BJ (cell line): ENCODE measurements at regions not wholly inside any gene's neighbourhood (a gene's known extent, or its start where the extent isn't known, plus 50 kb on each side); places are given as distances from the start of the nearest gene placed in this dataset.
A peak's percentile ranks its signal among the peaks of the same experiment; 100 is the strongest.

Source experiments
- CTCF ChIA-PET: fragments of 350-600 bp; formaldehyde crosslinking; extraction: SDS; loops from one replicate; lab custom pipeline; 2021; ENCODE audit warnings: antibody characterized with exemption, inconsistent platforms; lab: Yijun Ruan, JAX
- POLR2A ChIA-PET: fragments of 300-600 bp; sonication (Branson Sonifier 250); formaldehyde crosslinking; extraction: SDS; loops from one replicate; lab custom pipeline; 2021; ENCODE audit warnings: antibody characterized with exemption; lab: Charles Lee
- DNase-seq: peaks from one replicate; pipeline ENCODE4 v3.0.0-alpha.2; 2011; ENCODE audit warnings: low read depth
- H3K27me3 ChIP-seq: 2 replicates; pipeline ENCODE4 v1.6.0; 2011; ENCODE audit warnings: low read length; ENCODE audit not compliant: control insufficient read depth, insufficient read depth
- H3K36me3 ChIP-seq: 2 replicates; pipeline ENCODE4 v1.5.1; 2011; ENCODE audit warnings: low read length; ENCODE audit not compliant: control insufficient read depth, insufficient read depth
- H3K4me3 ChIP-seq: 2 replicates; pipeline ENCODE4 v1.5.1; 2011; ENCODE audit warnings: low read depth, mild to moderate bottlenecking, control low read depth, low read length
- TF ChIP-seq, protein P1 (sequence below): IDR thresholded peaks from 2 replicates; pipeline ENCODE4 v1.5.1; 2011; ENCODE audit warnings: low read depth, mild to moderate bottlenecking, control low read depth, inconsistent platforms, low read length, moderate library complexity; ENCODE audit not compliant: insufficient read depth

DNA sequence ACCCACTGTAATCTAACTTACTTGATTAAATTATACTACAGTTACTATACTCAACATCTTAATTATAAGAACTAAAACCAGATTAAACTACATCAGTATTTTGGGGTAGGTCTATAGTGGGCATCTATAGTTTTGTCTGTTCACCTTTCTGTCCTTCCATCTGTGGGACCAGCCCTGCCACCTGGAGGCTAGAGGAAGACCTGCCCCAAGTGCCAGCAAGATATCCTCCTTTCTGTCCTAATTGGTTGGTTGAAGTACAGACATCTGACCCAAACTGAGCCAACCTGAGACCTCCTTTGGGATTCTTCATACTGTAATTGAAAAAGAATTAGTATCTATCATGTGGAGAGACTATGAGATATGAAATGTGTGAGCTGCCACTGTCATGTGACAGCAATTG, 172.2 kb upstream of the TLL1 start:
- DNase-seq = no peak
- TF ChIP-seq, protein P1, sequence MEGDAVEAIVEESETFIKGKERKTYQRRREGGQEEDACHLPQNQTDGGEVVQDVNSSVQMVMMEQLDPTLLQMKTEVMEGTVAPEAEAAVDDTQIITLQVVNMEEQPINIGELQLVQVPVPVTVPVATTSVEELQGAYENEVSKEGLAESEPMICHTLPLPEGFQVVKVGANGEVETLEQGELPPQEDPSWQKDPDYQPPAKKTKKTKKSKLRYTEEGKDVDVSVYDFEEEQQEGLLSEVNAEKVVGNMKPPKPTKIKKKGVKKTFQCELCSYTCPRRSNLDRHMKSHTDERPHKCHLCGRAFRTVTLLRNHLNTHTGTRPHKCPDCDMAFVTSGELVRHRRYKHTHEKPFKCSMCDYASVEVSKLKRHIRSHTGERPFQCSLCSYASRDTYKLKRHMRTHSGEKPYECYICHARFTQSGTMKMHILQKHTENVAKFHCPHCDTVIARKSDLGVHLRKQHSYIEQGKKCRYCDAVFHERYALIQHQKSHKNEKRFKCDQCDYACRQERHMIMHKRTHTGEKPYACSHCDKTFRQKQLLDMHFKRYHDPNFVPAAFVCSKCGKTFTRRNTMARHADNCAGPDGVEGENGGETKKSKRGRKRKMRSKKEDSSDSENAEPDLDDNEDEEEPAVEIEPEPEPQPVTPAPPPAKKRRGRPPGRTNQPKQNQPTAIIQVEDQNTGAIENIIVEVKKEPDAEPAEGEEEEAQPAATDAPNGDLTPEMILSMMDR = peak; percentile 5; the same call in 1 of the 2 replicates
- ChIA-PET POLR2A (no interaction called here), CTCF (no interaction called here)
- Histone ChIP-seq H3K4me3 (no peak overlapping the region), H3K36me3 (no peaks in the 10 kb centered on the region), H3K27me3 (no peaks in the 10 kb centered on the region)

DNA sequence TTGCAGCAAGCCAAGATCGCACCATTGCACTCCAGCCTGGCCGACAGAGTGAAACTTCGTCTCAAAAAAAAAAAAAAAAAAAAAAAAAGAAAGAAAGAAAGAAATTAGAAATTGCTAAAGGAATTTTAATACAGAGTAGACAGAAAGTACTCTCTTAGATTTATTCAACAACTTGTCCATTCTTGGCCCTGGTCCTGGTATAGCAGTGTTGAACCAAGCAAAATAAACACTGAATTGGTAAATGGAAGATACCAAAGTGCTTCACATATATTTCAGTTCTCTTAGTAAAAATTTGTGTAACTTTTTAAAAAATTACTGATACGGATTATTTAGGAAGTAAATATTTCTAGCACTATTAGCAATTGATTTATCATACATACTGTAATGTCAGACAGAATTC, 165.9 kb upstream of the TLL1 start:
- TF ChIP-seq, protein P1 = no peak
- DNase-seq = no peak
- ChIA-PET POLR2A (no interaction called here), CTCF (interaction anchor here (1.0 kb wide), 1 partner anchor 10 kb away, joined by 4 read pairs; no protein-coding TSS in a partner anchor)
- Histone ChIP-seq H3K27me3 (no peaks in the 10 kb centered on the region), H3K36me3 (no peaks in the 10 kb centered on the region), H3K4me3 (no peak overlapping the region)

DNA sequence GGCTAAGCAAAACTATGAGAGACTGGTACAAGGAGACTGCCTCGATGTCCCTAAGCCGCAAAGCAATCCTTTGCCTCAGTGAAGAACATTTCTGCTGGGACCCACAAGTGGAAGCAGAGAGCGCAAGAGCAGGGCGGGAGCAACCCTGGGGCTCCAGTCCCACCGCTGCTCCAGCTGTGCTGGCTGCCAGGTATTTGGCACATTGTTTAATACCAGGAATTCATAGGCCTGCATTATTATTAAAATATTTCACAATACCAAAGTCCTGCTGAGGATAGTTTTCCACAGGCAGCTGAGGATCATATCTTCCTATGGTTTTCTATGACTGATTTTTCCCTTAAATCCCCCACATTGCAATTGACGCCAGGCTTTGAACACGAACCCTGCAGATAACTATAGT, 163.5 kb upstream of the TLL1 start:
- TF ChIP-seq, protein P1 = no peak
- DNase-seq = no peak
- Histone ChIP-seq H3K4me3 (no peak overlapping the region), H3K36me3 (no peaks in the 10 kb centered on the region), H3K27me3 (no peaks in the 10 kb centered on the region)
- CTCF ChIA-PET = no interaction called here
- POLR2A ChIA-PET = no interaction called here

DNA sequence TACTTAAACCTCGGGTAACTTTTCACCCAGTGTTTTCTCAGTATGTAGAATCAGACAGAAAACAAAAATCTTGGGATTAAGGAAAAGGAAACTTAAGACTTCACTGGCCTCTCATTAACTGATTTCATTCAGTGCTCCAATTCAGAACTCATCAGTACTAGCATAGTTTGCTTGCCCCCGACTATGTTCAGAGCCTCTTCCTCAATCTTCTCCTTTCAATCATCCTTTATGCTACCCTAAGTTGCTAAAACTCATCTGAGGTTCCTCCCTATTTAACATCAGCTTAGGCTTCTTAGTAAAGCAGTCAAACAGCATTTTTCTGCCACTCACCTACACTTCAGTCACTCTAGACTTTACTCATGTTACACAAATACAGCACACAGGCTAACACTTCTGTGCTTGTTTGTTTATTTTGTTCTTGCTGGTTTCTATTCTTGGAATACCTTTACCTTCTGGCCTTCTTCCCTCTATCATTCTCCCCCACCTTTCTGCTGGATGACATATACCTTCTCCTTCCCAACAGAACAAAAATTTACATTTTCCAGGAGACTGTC, 163.0 kb upstream of the TLL1 start:
- ChIA-PET CTCF (no interaction called here), POLR2A (no interaction called here)
- TF ChIP-seq, protein P1 = no peak
- no peak for DNase-seq
- Histone ChIP-seq H3K27me3 (no peaks in the 10 kb centered on the region), H3K36me3 (no peaks in the 10 kb centered on the region), H3K4me3 (no peak overlapping the region)

DNA sequence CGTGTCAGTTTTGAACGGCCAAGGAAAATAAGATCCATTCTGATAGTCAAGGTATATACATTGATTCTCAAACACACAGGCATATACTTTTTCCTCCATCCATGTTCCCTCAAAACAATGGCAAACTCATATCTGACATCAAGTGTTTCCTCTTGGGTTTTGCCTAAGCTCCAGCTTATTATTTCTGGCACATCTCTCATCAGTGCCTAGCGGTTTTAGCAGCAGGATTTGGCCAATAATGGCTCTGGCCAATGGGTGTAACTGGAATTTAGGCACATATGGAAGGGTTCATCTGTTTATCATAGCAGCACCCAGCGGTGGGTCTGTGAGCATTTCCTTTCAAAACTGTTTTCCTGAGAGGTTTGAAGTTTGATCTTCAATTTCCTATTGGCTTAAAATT, 161.6 kb upstream of the TLL1 start:
- no peak for DNase-seq
- POLR2A ChIA-PET = no interaction called here
- H3K36me3 ChIP-seq = no peaks in the 10 kb centered on the region
- no peaks in the 10 kb centered on the region for H3K27me3 ChIP-seq
- CTCF ChIA-PET = no interaction called here
- no peak overlapping the region for H3K4me3 ChIP-seq
- TF ChIP-seq, protein P1 = no peak
